PFSK-1 (cell line): ENCODE measurements at regions not wholly inside any gene's neighbourhood (a gene's known extent, or its start where the extent isn't known, plus 50 kb on each side); places are given as distances from the start of the nearest gene placed in this dataset.

Source experiments
- POLR2AphosphoS5 ChIP-seq: IDR thresholded peaks from 2 replicates; pipeline ENCODE4 v1.6.1; 2012; ENCODE audit warnings: low read depth, mild to moderate bottlenecking, control low read depth, low read length, moderate library complexity
- SIN3A ChIP-seq: IDR thresholded peaks from 2 replicates; pipeline ENCODE4 v1.6.1; 2012; ENCODE audit warnings: mild to moderate bottlenecking, low read length, moderate library complexity, borderline replicate concordance; ENCODE audit not compliant: insufficient read depth
- TF ChIP-seq, protein P1 (sequence below), 2 experiments: IDR thresholded peaks; 2 replicates each; pipeline versions ENCODE4 v1.6.1 to v1.8.0; 2011 to 2012; ENCODE audit warnings: low read depth in 2 of 2, low read length in 2 of 2, control low read depth in 1 of 2, inconsistent platforms in 1 of 2, mild to moderate bottlenecking in 1 of 2, moderate library complexity in 1 of 2; ENCODE audit not compliant: insufficient read depth in 1 of 2

DNA sequence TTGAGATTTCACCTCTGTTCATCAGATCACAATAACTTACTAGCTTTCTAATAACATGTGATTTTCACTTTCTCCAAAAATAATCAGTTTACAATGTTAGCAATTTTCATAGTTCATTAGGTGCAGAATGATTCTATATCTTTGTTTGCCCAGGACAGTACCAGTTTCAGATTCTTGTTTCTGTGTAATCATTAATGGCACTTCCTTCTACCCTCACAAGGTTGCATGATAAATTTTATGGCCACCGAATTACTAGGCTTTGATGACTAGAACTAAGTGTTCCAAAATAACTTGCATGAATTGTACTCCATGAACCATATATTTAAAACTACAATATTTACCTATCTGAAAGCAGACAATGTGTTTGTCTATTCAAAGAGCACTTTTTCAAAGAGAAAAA, 442.3 kb downstream of the EPHA7 start:
- TF ChIP-seq SIN3A (no peak), POLR2AphosphoS5 (no peak)
- TF ChIP-seq, protein P1, sequence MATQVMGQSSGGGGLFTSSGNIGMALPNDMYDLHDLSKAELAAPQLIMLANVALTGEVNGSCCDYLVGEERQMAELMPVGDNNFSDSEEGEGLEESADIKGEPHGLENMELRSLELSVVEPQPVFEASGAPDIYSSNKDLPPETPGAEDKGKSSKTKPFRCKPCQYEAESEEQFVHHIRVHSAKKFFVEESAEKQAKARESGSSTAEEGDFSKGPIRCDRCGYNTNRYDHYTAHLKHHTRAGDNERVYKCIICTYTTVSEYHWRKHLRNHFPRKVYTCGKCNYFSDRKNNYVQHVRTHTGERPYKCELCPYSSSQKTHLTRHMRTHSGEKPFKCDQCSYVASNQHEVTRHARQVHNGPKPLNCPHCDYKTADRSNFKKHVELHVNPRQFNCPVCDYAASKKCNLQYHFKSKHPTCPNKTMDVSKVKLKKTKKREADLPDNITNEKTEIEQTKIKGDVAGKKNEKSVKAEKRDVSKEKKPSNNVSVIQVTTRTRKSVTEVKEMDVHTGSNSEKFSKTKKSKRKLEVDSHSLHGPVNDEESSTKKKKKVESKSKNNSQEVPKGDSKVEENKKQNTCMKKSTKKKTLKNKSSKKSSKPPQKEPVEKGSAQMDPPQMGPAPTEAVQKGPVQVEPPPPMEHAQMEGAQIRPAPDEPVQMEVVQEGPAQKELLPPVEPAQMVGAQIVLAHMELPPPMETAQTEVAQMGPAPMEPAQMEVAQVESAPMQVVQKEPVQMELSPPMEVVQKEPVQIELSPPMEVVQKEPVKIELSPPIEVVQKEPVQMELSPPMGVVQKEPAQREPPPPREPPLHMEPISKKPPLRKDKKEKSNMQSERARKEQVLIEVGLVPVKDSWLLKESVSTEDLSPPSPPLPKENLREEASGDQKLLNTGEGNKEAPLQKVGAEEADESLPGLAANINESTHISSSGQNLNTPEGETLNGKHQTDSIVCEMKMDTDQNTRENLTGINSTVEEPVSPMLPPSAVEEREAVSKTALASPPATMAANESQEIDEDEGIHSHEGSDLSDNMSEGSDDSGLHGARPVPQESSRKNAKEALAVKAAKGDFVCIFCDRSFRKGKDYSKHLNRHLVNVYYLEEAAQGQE (IDR thresholded peaks at IDR 0.05; ENCODE audit: insufficient read depth in 1 of 2, low read depth in 2 of 2, low read length in 2 of 2) = no peak
